ENCODE measurements at regions not wholly inside any gene's neighbourhood (a gene's known extent, or its start where the extent isn't known, plus 50 kb on each side); places are given as distances from the start of the nearest gene placed in this dataset.
A peak's percentile ranks its signal among the peaks of the same experiment; 100 is the strongest.

- DNase-seq = peak; percentile 38
- in situ Hi-C loops (cut with MboI; ENCODE audit: low pct_unique_long_range_greater_than_20kb, low sequenced_read_pairs) = no loop called here
Measured at GRCh38 chrX:81489987-81490386, 288.1 kb downstream of the SH3BGRL start.

GRCh38 chrX:81527881-81528440 lies 326.1 kb downstream of the SH3BGRL start:
- in situ Hi-C loops (cut with MboI; ENCODE audit: low pct_unique_long_range_greater_than_20kb, low sequenced_read_pairs) = no loop called here

DNA sequence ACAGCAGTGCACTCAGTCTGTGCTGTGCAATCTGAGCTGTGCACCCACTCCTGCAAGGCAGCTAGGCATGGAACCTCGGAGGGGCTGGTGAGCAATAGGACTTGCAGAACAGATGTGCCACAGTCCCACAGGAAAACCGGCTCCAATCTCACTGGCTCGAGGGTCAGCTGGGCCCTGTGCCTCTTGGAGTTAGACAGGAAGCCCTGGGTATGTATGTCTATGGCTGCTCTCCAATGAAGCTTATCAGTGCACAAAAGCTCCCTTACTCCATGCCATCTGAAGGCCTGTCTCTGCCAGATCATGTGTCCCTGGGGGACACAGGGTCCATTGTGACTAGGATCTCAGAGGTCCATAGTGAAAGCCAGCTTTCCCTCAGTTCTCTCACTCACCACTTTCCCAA lies 335.8 kb downstream of the SH3BGRL start:
- in situ Hi-C loops (cut with MboI; ENCODE audit: low pct_unique_long_range_greater_than_20kb, low sequenced_read_pairs) = no loop called here
- no peak for DNase-seq

More at GRCh38 chrX:81527881-81528440, 326.1 kb downstream of the SH3BGRL start:
- DNase-seq = no peak

DNA sequence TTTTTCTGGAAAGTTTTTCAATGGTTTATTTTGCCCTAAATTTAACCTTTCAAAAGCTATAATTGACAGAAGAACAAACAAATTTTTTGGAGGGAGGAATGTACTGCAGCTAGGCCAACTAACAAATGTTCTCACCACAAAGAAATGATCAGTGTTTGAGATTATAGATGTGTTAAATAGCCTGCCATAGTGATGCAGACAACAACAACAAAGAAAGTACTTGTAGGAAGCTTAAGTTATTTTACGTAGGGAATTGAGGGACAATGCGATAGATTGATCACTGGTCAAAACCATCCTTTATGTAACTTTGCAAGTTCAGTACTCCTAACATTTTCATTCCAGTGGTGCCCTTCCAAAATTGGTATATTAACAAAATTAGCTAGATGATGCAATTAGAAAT lies 340.4 kb downstream of the SH3BGRL start:
- no peak for DNase-seq
- in situ Hi-C loops (cut with MboI; ENCODE audit: low pct_unique_long_range_greater_than_20kb, low sequenced_read_pairs) = no loop called here

GRCh38 chrX:81556880-81557279 lies 355.0 kb downstream of the SH3BGRL start:
- no peak for DNase-seq
- in situ Hi-C loops (cut with MboI; ENCODE audit: low pct_unique_long_range_greater_than_20kb, low sequenced_read_pairs) = no loop called here

DNA sequence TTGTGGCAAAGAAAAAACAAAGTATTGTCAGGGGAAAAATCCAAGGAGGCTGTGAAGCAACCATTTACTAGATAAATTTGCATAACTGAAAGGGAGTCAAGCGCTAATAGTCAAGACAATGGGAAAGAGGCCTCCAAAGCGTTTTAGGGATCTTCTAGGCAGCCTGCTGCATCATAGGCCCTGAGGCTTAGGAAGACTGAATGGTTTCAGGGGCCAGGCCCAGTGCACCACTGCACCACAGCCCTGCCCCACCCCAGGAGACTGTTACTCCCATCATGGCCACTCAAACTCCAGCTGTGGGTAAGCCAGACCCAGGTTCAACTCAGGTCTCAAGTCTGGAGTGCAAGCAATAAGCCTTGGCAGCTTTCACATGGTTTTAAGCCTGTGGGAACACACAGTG lies 362.9 kb downstream of the SH3BGRL start:
- DNase-seq = no peak
- in situ Hi-C loops (cut with MboI; ENCODE audit: low pct_unique_long_range_greater_than_20kb, low sequenced_read_pairs) = no loop called here

GRCh38 chrX:81577028-81577427 lies 375.1 kb downstream of the SH3BGRL start:
- no peak for DNase-seq
- in situ Hi-C loops (cut with MboI; ENCODE audit: low pct_unique_long_range_greater_than_20kb, low sequenced_read_pairs) = no loop called here

DNA sequence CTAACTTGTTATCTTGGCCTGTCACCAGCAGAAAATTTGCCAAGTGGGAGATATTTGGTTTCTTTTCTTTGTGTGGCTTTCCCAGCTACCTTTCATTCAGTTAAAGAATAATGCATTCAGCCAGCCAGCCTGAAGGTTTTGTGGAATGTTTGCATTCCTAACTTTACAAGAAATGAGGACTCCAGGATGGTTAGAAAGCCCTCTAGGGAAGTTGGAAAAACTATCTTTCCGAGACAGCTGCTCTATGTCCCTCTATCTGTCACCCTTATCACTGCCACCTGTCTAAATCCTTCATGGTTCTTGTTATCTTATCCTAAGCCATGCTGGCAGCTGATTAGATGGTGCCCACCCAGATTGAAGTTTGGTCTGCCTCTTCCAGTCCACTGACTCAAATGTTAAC lies 384.2 kb downstream of the SH3BGRL start:
- DNase-seq = no peak
- in situ Hi-C loops (cut with MboI; ENCODE audit: low pct_unique_long_range_greater_than_20kb, low sequenced_read_pairs) = no loop called here

DNA sequence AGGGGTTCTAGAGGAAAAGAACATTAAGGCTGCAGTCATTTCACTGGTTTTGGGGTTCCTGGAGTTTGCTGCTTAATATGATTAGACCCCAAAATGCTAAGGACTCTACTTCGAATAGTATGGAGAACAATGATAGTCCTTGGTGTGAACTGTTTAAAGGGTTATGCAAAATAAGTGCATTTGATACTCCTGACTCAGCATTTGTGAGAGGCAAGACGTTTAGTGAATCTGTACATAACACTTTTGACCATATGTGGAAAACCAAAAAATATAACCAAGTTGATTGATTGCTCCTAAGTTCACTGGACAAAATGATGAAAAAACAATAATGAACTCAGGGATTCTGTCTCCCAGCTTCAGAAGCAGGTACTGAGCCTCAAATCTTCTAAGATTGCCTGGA lies 414.1 kb downstream of the SH3BGRL start:
- no peak for DNase-seq
- in situ Hi-C loops (cut with MboI; ENCODE audit: low pct_unique_long_range_greater_than_20kb, low sequenced_read_pairs) = no loop called here

DNA sequence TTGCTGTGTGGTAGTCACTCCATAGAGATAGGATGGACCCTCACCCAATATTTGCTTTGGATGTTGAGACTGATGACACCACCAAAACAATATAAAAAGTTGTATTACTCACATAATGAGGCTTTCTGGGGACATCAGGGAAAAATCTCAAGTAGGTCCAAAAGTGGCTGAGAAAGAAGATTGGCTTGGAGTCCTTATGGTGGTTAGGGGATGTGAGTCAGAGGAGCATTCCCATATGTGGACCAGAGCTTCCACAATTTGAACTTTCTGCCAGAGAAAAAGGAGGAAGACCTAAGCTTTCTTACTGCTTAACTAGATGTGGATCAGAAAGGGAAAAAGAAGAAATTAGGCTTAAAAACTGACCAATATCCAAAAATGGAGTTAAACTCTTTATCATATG lies 460.5 kb downstream of the SH3BGRL start:
- in situ Hi-C loops (cut with MboI; ENCODE audit: low pct_unique_long_range_greater_than_20kb, low sequenced_read_pairs) = no loop called here
- no peak for DNase-seq

DNA sequence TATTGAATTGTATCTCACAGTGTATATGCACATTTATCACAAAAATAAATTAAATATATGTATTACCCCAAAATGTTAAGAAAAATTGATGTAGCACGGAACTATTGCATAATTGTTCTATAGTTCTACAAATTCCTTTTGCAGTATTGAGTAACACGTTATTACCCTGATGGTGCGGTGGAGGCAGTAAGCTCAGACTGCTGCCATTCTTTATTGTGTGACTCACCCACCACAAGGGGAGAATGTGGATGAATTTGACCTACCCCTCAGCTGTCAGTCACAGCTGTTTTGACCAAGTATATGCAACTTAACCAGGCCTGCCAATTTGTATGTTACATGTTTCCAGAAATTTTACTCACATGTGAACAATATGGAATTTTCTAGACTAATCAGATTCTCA lies 506.6 kb downstream of the SH3BGRL start:
- DNase-seq = no peak

GRCh38 chrX:81728622-81729021 lies 526.7 kb downstream of the SH3BGRL start:
- in situ Hi-C loops (cut with MboI; ENCODE audit: low pct_unique_long_range_greater_than_20kb, low sequenced_read_pairs) = no loop called here
- no peak for DNase-seq

More for the DNA sequence above, 506.6 kb downstream of the SH3BGRL start:
- in situ Hi-C loops (cut with MboI; ENCODE audit: low pct_unique_long_range_greater_than_20kb, low sequenced_read_pairs) = no loop called here

DNA sequence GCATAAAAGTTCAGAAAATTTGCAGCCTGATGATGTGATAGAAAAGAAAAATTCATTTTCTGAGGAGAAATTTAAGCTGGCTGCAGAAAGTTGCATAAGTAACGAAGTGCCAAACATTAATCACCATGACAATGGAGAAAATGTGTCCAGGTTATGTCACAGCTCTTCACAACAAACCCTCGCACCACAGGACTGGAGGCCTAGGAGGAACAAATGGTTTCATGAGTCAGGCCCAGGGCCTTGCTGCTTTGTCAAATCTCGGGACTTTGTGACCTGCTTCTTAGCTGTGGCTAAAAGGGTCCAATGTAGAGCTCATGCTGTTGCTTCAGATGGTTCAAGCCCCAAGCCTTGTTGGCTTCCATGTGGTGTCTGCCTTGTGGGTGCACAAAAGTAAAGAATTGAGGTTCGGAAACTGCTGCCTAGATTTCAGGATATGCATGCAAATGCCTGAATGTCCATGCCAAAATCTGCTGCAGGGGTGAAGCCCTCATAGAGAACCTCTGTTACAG lies 527.4 kb downstream of the SH3BGRL start:
- DNase-seq = no peak
- in situ Hi-C loops (cut with MboI; ENCODE audit: low pct_unique_long_range_greater_than_20kb, low sequenced_read_pairs) = no loop called here

DNA sequence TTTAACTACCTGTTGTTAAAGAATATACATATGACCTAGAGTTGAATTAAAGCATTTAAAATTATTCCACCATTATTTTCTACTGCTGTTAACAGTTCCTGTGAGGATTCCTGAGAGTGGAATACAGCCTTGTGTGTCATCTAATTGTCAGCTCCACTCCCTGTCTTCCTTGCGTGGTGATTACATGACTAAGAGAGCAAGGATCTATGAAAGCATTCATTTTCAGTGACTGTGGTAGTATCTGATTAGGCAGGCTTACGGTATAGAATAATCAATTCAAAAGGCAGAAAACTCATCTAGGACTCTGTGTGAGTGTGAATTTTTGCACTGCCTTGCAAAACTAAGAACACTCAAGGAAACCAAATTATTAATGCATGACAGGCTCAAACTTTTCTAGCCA lies 577.8 kb downstream of the SH3BGRL start:
- in situ Hi-C loops (cut with MboI; ENCODE audit: low pct_unique_long_range_greater_than_20kb, low sequenced_read_pairs) = no loop called here
- DNase-seq = no peak

DNA sequence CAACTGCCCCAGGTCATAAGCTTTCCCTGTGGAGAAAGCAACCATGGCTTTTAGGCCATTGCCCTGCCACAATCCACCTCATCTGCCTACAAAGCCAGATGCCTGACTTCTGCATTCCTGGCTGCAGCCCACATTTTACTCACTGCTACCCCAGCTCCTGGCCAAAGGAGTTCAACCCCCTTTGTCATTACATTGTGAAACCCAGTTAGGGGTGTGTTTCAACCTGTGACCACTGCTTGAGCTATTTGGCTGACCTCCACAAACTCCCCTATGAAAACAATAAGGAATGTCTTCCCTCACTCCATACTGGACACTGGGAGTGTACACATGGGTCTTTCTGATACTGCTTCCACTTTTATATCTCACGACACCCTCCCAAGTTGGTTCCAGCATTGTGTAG lies 589.2 kb downstream of the SH3BGRL start:
- DNase-seq = no peak

More for the DNA sequence above, 589.2 kb downstream of the SH3BGRL start:
- in situ Hi-C loops (cut with MboI; ENCODE audit: low pct_unique_long_range_greater_than_20kb, low sequenced_read_pairs) = no loop called here

All from KBM-7 (cell line).